ENCODE measurements at regions not wholly inside any gene's neighbourhood (a gene's known extent, or its start where the extent isn't known, plus 50 kb on each side); places are given as distances from the start of the nearest gene placed in this dataset.

DNA sequence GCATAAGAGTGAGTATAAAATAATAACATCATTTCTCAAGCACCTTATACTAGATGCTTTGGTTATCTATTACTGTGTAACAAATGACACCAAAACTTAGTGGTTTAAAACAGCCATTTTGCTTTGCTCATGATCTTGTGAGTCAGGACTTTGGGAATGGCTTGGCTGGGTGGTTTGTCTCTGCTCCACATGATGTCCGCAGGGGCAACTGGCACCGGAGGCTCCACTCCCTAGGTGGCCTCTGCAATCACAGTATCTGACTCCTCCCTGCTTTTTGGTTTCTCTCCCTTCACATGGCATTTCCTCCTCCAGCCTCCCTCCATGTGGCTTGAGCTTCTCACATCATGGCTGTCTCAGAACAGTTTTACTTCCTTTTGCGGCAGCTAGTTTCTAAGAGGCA, 259.5 kb downstream of the GAS1 start:
- H3K9me3 ChIP-seq (replicated peaks in 1 of 2; ENCODE audit: control insufficient read depth in 1 of 2, insufficient read depth in 1 of 2, low read length in 2 of 2): no peaks in the 10 kb centered on the region
- 79% methylated on average over 2 of the region's 3 CpGs for WGBS (ENCODE audit: insufficient coverage)
- no peaks in the 10 kb centered on the region for H3K4me1 ChIP-seq (ENCODE audit: control insufficient read depth in 1 of 2, insufficient read depth in 2 of 2, low read length in 2 of 2)
- H3K79me2 ChIP-seq (ENCODE audit: insufficient read depth, low read length): no peaks in the 10 kb centered on the region
- no peaks in the 10 kb centered on the region for H3K36me3 ChIP-seq (replicated peaks in 1 of 2; ENCODE audit: control insufficient read depth in 1 of 2, insufficient read depth in 2 of 2, low read length in 2 of 2)
- H3K4me2 ChIP-seq (replicated peaks; ENCODE audit: extremely low read depth, low read length, poor library complexity, severe bottlenecking): no peak overlapping the region
- no peak overlapping the region for H3K27ac ChIP-seq (ENCODE audit: low read depth in 1 of 2, low read length in 2 of 2)
- Mint-ChIP-seq H3K36me3 (no peaks in the 10 kb centered on the region), H3K4me1 (no peaks in the 10 kb centered on the region), H3K27ac (no peak overlapping the region), H3K27me3 (ENCODE audit: low read depth in 3 of 3) (peaks cover 0 to 9% (median 2%) of the 10 kb centered on the region in 3 donors), H3K4me3 (no peak overlapping the region), H3K9me3 (peaks cover 0 to 7% (median 2%) of the 10 kb centered on the region in 7 donors)
- peak in 1 of 3 donors; percentile 1 for DNase-seq
- no peaks in the 10 kb centered on the region for H4K20me1 ChIP-seq (ENCODE audit: insufficient read depth, low read length)
- no peak overlapping the region for H3K4me3 ChIP-seq (replicated peaks in 1 of 3; ENCODE audit: low read depth in 2 of 3, low read length in 3 of 3)
- intact Hi-C loops (cut with micrococcal nuclease): no loop called here
- peaks cover 0 to 2% of the 10 kb centered on the region in 2 donors for H3K27me3 ChIP-seq (ENCODE audit: control insufficient read depth in 2 of 2, insufficient read depth in 2 of 2, low read length in 2 of 2)
- H2AFZ ChIP-seq (ENCODE audit: insufficient read depth, low read depth, low read length, poor library complexity, severe bottlenecking): no peak overlapping the region
- H3K9ac ChIP-seq (ENCODE audit: insufficient read depth, low read length, poor library complexity, severe bottlenecking): no peak overlapping the region
- TF ChIP-seq, protein P1, sequence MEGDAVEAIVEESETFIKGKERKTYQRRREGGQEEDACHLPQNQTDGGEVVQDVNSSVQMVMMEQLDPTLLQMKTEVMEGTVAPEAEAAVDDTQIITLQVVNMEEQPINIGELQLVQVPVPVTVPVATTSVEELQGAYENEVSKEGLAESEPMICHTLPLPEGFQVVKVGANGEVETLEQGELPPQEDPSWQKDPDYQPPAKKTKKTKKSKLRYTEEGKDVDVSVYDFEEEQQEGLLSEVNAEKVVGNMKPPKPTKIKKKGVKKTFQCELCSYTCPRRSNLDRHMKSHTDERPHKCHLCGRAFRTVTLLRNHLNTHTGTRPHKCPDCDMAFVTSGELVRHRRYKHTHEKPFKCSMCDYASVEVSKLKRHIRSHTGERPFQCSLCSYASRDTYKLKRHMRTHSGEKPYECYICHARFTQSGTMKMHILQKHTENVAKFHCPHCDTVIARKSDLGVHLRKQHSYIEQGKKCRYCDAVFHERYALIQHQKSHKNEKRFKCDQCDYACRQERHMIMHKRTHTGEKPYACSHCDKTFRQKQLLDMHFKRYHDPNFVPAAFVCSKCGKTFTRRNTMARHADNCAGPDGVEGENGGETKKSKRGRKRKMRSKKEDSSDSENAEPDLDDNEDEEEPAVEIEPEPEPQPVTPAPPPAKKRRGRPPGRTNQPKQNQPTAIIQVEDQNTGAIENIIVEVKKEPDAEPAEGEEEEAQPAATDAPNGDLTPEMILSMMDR (IDR thresholded peaks at IDR 0.05): no peak

DNA sequence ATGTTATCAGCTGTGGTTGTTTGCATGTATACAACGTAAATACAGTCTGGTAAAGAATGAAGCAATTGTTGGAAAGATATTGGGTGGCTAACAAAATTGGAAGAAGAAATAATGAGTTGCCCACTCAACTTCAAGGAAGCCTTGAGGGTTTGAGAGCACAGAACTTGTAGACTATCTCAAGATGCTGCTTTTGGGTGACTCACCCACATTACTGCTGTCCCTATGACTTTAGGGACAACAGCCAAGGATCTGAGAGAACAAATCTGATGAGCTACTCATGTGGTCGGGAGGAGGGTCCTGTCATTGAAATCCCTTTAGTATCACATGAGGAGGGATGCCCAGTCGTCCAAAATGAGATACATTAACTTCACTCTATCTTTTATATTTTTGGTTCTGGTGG, 261.8 kb downstream of the GAS1 start:
- WGBS (ENCODE audit: insufficient coverage): no CpG with 5 or more reads among the region's 3 CpGs
- Mint-ChIP-seq H3K27ac (no peak overlapping the region), H3K9me3 (peaks cover 0 to 11% (median 2%) of the 10 kb centered on the region in 7 donors), H3K36me3 (no peaks in the 10 kb centered on the region), H3K4me3 (no peak overlapping the region), H3K27me3 (ENCODE audit: low read depth in 3 of 3) (peaks cover 0 to 8% (median 2%) of the 10 kb centered on the region in 3 donors), H3K4me1 (no peaks in the 10 kb centered on the region)
- Histone ChIP-seq H3K9me3 (replicated peaks in 1 of 2; ENCODE audit: control insufficient read depth in 1 of 2, insufficient read depth in 1 of 2, low read length in 2 of 2) (no peaks in the 10 kb centered on the region), H3K27ac (ENCODE audit: low read depth in 1 of 2, low read length in 2 of 2) (no peak overlapping the region), H3K4me2 (replicated peaks; ENCODE audit: extremely low read depth, low read length, poor library complexity, severe bottlenecking) (no peak overlapping the region), H3K4me1 (ENCODE audit: control insufficient read depth in 1 of 2, insufficient read depth in 2 of 2, low read length in 2 of 2) (no peaks in the 10 kb centered on the region), H3K36me3 (replicated peaks in 1 of 2; ENCODE audit: control insufficient read depth in 1 of 2, insufficient read depth in 2 of 2, low read length in 2 of 2) (no peaks in the 10 kb centered on the region), H3K9ac (ENCODE audit: insufficient read depth, low read length, poor library complexity, severe bottlenecking) (no peak overlapping the region), H3K4me3 (replicated peaks in 1 of 3; ENCODE audit: low read depth in 2 of 3, low read length in 3 of 3) (no peak overlapping the region), H3K27me3 (ENCODE audit: control insufficient read depth in 2 of 2, insufficient read depth in 2 of 2, low read length in 2 of 2) (peaks cover 0 to 2% of the 10 kb centered on the region in 2 donors), H3K79me2 (ENCODE audit: insufficient read depth, low read length) (no peaks in the 10 kb centered on the region), H4K20me1 (ENCODE audit: insufficient read depth, low read length) (no peaks in the 10 kb centered on the region), H2AFZ (ENCODE audit: insufficient read depth, low read depth, low read length, poor library complexity, severe bottlenecking) (no peak overlapping the region)
- TF ChIP-seq, protein P1 (IDR thresholded peaks at IDR 0.05): no peak
- intact Hi-C loops (cut with micrococcal nuclease): no loop called here
- no peak for DNase-seq

All from CD14-positive monocyte (primary cell).